K562 (cell line): ENCODE measurements at regions not wholly inside any gene's neighbourhood (a gene's known extent, or its start where the extent isn't known, plus 50 kb on each side); places are given as distances from the start of the nearest gene placed in this dataset.

Experiments used
- ATAC-seq: fragments of 200-7000 bp; cut with Tn5 transposase; 3 replicates; pipeline ENCODE4 v1.9.1; 2020; ENCODE audit warnings: moderate library complexity
- BruUV-seq: library from RNA; stranded (reverse); fragments of 400-500 nt; replicated peaks from 2 replicates; lab custom pipeline; 2021; lab: Mats Ljungman, UMichigan
- CTCF ChIA-PET: fragments of 300-600 bp; formaldehyde crosslinking; extraction: SDS; loops from one replicate; lab custom pipeline; 2021; ENCODE audit warnings: low intra/inter-chr PET ratio; lab: Yijun Ruan, JAX
- POLR2A ChIA-PET: fragments of 300-600, 350-650 bp; sonication (Branson Sonifier 250); formaldehyde crosslinking; extraction: SDS; loops from one replicate; lab custom pipeline; 2021; ENCODE audit warnings: antibody characterized with exemption, inconsistent platforms; lab: Yijun Ruan, JAX
- DNase-seq, 4 experiments: peaks; one replicate each; pipeline versions ENCODE4 v3.0.0 to v3.0.0-alpha.2; 2011 to 2018; ENCODE audit warnings: low spot score in 3 of 4, mixed read lengths in 3 of 4; ENCODE audit errors: extremely low read depth in 1 of 4
- FAIRE-seq: peaks from 2 replicates; lab custom pipeline; 2011; peaks lifted over from hg19 to GRCh38; lab: Jason Lieb, UNC
- H2AFZ ChIP-seq: 2 replicates; pipeline ENCODE4 v1.6.0; 2011; ENCODE audit warnings: low read depth, low read length, control low read depth, inconsistent platforms
- H3K27ac ChIP-seq: fragments of 200-600 bp; 3 replicates; pipeline ENCODE4 v1.8.0; 2011; ENCODE audit warnings: low read depth, mild to moderate bottlenecking, control low read depth, inconsistent platforms, low read length, moderate library complexity, mixed read lengths; ENCODE audit errors: extremely low read depth
- H3K27me3 ChIP-seq, 2 experiments: fragments of 300-600 bp in 1 of 2; 2 replicates in 1 of 2; 3 replicates in 1 of 2; pipeline versions ENCODE4 v1.6.0 to v1.8.0; 2011; ENCODE audit warnings: inconsistent platforms in 2 of 2, low read length in 2 of 2, mild to moderate bottlenecking in 1 of 2, mixed read lengths in 1 of 2, moderate library complexity in 1 of 2; ENCODE audit not compliant: control insufficient read depth in 2 of 2, insufficient read depth in 2 of 2
- H3K36me3 ChIP-seq: fragments of 300-600 bp; 3 replicates; pipeline ENCODE4 v1.8.0; 2011; ENCODE audit warnings: mild to moderate bottlenecking, low read length, inconsistent platforms; ENCODE audit not compliant: control insufficient read depth, insufficient read depth
- H3K4me1 ChIP-seq, 2 experiments: fragments of 200-600 bp in 1 of 2; replicated peaks in 1 of 2; 2 replicates in 1 of 2; 3 replicates in 1 of 2; pipeline versions ENCODE4 v1.5.1 to v1.8.0; 2011; ENCODE audit warnings: inconsistent platforms in 2 of 2, low read length in 2 of 2, mild to moderate bottlenecking in 1 of 2, mixed read lengths in 1 of 2, moderate library complexity in 1 of 2; ENCODE audit not compliant: control insufficient read depth in 2 of 2, insufficient read depth in 2 of 2
- H3K4me2 ChIP-seq: 2 replicates; pipeline ENCODE4 v1.6.1; 2011; ENCODE audit warnings: low read length, control low read depth, inconsistent platforms, mixed read lengths; ENCODE audit not compliant: insufficient read depth
- H3K4me3 ChIP-seq: fragments of 200-600 bp; sonication (generic), shearing (Covaris generic); 2 replicates; pipeline ENCODE4 v1.5.1; 2016; ENCODE audit warnings: control low read depth, inconsistent platforms
- H3K79me2 ChIP-seq: fragments of 200-600 bp; 3 replicates; pipeline ENCODE4 v1.8.0; 2011; ENCODE audit warnings: low read length, inconsistent platforms; ENCODE audit not compliant: control insufficient read depth, insufficient read depth
- H3K9ac ChIP-seq, 2 experiments: 2 replicates each; pipeline versions ENCODE4 v1.6.0 to v1.6.1; 2011; ENCODE audit warnings: low read depth in 2 of 2, low read length in 2 of 2, control low read depth in 1 of 2, inconsistent platforms in 1 of 2, mild to moderate bottlenecking in 1 of 2, mixed read lengths in 1 of 2; ENCODE audit not compliant: insufficient read depth in 1 of 2
- H3K9me1 ChIP-seq: one replicate; pipeline ENCODE4 v1.6.0; 2011; ENCODE audit warnings: inconsistent platforms, mild to moderate bottlenecking, low read length, moderate library complexity; ENCODE audit not compliant: control insufficient read depth, insufficient read depth
- H3K9me3 ChIP-seq: replicated peaks from 2 replicates; pipeline ENCODE4 v1.5.1; 2011; ENCODE audit warnings: low read depth, low read length, inconsistent platforms; ENCODE audit not compliant: control insufficient read depth, insufficient read depth
- H4K20me1 ChIP-seq: replicated peaks from 2 replicates; pipeline ENCODE4 v1.6.1; 2011; ENCODE audit warnings: low read length, inconsistent platforms, mixed read lengths; ENCODE audit not compliant: control insufficient read depth, insufficient read depth
- ARID2 ChIP-seq: fragments of 450-650 bp; IDR thresholded peaks from 2 replicates; pipeline ENCODE4 v1.6.1; 2017; ENCODE audit warnings: antibody characterized with exemption, mild to moderate bottlenecking
- CBX1 ChIP-seq: sonication (generic); IDR thresholded peaks from 2 replicates; pipeline ENCODE4 v1.6.1; 2016; ENCODE audit warnings: antibody characterized with exemption, low read depth, mild to moderate bottlenecking
- CUX1 ChIP-seq: fragments of 200-800 bp; sonication (Bioruptor generic); IDR thresholded peaks from 2 replicates; pipeline ENCODE4 v1.6.1; 2016; ENCODE audit warnings: missing genetic modification characterization, missing compliant biosample characterization
- MBD1 ChIP-seq: fragments of 250-450 bp; sonication (Bioruptor Pico); IDR thresholded peaks from 2 replicates; pipeline ENCODE4 v1.8.0; 2022; ENCODE audit warnings: inconsistent platforms
- SP2 ChIP-seq: IDR thresholded peaks from 2 replicates; pipeline ENCODE4 v1.6.1; 2011; ENCODE audit warnings: mild to moderate bottlenecking, low read depth, low read length, moderate library complexity; ENCODE audit not compliant: poor library complexity, severe bottlenecking; ENCODE audit errors: extremely low read depth
- WGBS: fragments of 100-300 bp; shearing (Covaris generic); methylation state at CpG from one replicate; pipeline ENCODE4 v1.1.6; 2016; ENCODE audit warnings: low coverage, mixed read lengths; ENCODE audit not compliant: insufficient coverage; ENCODE audit errors: missing lambda C conversion rate; 5-methylcytosine and 5-hydroxymethylcytosine counted together
- in situ Hi-C: fragments of 300-500 bp; cut with MboI; formaldehyde crosslinking; loops from 4 replicates; pipeline ENCODE4 v1.15.0; 2018; ENCODE audit warnings: inconsistent platforms, mixed read lengths
- intact Hi-C: fragments of 100-400 bp; cut with micrococcal nuclease; formaldehyde crosslinking; loops from 2 replicates; pipeline ENCODE4 v1.14.2; 2022
- TF ChIP-seq, protein P1 (sequence below): conservative IDR thresholded peaks from 2 replicates; pipeline ENCODE4 v1.6.1; 2011; ENCODE audit warnings: low read depth, mild to moderate bottlenecking, low read length; ENCODE audit not compliant: control insufficient read depth

DNA sequence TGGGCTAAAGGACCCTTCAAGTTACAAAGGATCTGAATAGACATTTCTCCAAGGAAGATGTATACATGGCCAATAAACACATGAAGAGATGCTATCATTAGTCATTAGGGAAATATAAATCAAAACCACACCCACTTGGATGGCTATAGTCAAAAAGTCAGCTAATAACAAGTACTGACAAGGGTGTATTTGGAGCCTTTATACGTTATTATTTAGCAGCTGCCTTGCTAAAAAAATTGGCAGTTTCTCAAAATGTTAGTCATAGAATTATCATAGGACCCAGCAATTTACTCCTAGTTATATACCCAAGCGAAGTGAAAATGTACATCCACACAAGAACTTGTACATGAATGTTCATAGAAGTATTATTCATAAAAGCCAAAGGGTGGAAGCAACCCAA lies 112.7 kb upstream of the DUSP21 start (continued):
- TF ChIP-seq CUX1 (CRISPR knock-in tag), result no peak
- TF ChIP-seq SP2, result no peak

DNA sequence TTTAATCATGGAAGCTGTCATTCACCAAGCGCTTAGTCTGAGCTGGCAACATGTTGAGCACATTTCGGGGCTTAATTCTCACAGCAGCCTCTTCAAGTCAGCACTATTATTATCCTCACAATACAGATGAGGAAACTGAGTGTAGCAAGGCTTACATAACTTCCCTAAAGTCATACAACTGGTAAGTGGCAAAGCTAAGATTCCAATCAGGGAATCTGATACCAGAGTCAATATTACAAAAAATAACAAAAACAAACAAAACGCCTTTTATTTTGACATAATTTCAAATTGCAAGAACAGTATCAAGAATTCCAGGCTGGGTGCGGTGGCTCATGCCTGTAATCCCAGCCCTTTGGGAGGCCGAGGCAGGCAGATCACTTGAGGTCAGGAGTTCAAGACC lies 120.4 kb upstream of the DUSP21 start:
- no peaks in the 10 kb centered on the region for H3K4me1 ChIP-seq
- H3K9me3 ChIP-seq, result no peaks in the 10 kb centered on the region
- H3K36me3 ChIP-seq, result no peaks in the 10 kb centered on the region
- no peak overlapping the region for H3K27ac ChIP-seq
- no peak for ATAC-seq
- no peaks in the 10 kb centered on the region for H4K20me1 ChIP-seq
- H3K9me1 ChIP-seq, result no peaks in the 10 kb centered on the region
- in situ Hi-C loops (no loop called here), intact Hi-C loops (no loop called here)
- no peak overlapping the region for H3K4me2 ChIP-seq
- WGBS, result 42% methylated on average over 5 of the region's 5 CpGs
- DNase-seq, result no peak
- no peak overlapping the region for H2AFZ ChIP-seq
- no peak for FAIRE-seq
- BruUV-seq, result no TSS peak
- POLR2A ChIA-PET, result no interaction called here
- no peaks in the 10 kb centered on the region for H3K79me2 ChIP-seq
- H3K27me3 ChIP-seq, result no peaks in the 10 kb centered on the region
- no peak overlapping the region for H3K4me3 ChIP-seq
- TF ChIP-seq, protein P1, sequence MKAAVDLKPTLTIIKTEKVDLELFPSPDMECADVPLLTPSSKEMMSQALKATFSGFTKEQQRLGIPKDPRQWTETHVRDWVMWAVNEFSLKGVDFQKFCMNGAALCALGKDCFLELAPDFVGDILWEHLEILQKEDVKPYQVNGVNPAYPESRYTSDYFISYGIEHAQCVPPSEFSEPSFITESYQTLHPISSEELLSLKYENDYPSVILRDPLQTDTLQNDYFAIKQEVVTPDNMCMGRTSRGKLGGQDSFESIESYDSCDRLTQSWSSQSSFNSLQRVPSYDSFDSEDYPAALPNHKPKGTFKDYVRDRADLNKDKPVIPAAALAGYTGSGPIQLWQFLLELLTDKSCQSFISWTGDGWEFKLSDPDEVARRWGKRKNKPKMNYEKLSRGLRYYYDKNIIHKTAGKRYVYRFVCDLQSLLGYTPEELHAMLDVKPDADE, result no peak
- TF ChIP-seq MBD1 (no peak), CBX1 (no peak), ARID2 (no peak)
- CTCF ChIA-PET, result no interaction called here
- H3K9ac ChIP-seq, result no peak overlapping the region
